M059J (cell line): ENCODE measurements at regions not wholly inside any gene's neighbourhood (a gene's known extent, or its start where the extent isn't known, plus 50 kb on each side); places are given as distances from the start of the nearest gene placed in this dataset.
"Not testable (repeated sequence)": the region's sequence is repeated elsewhere in the genome, so short reads cannot be mapped to it uniquely, and the experiment has no call there.

ENCODE experiments used
- DNase-seq: peaks from one replicate; pipeline ENCODE4 v3.0.0-alpha.2; 2012; ENCODE audit warnings: low read depth

- DNase-seq: no peak
These were observed 204.8 kb downstream of the KCNK2 start for GRCh38 chr1:215287362-215287761.

- DNase-seq: no peak
These were observed 207.5 kb downstream of the KCNK2 start for GRCh38 chr1:215290018-215290417.

GRCh38 chr1:215292932-215293331, 210.4 kb downstream of the KCNK2 start:
- no peak for DNase-seq

GRCh38 chr1:215306426-215306825, 223.9 kb downstream of the KCNK2 start:
- DNase-seq: no peak

- DNase-seq: peak; percentile 18
These were observed 239.3 kb downstream of the KCNK2 start for GRCh38 chr1:215321802-215322201.

DNA sequence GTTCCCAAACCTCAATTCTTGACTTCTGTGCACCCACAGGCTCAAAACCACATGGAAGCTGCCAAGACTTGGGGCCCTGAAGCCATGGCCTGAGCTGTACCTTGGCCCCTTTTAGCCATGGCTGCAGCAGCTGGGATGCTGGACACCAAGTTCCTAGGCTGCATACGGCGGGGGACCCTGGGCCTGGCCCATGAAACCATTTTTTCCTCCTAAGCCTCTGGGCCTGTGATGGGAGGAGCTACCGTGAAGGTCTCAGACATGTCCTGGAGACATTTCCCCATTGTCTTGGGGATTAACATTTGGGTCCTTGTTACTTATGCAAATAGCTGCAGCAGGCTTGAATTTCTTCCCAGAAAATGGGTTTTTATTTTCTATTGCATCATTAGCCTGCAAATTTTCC, 241.5 kb downstream of the KCNK2 start:
- not testable (repeated sequence) for DNase-seq

DNA sequence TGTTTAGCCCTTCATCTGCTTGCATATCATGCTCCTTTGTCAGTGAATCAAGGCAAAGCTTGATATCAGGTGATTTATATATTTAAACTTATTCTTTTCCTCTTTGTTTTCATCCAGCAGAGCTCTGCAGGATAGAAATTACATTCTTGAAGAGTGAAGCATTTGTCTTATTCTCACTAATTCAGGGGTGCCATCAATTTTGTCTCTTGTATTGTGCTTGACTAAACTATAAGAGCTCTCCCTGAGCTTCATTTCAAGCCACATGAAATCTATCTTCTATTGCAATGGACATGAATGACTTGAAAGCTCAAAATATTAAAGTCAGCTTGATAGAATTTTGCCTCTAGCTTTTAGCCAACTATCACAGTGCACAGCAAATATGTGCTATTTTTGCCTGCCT, 236.7 kb upstream of the KCTD3 start:
- DNase-seq: no peak

DNA sequence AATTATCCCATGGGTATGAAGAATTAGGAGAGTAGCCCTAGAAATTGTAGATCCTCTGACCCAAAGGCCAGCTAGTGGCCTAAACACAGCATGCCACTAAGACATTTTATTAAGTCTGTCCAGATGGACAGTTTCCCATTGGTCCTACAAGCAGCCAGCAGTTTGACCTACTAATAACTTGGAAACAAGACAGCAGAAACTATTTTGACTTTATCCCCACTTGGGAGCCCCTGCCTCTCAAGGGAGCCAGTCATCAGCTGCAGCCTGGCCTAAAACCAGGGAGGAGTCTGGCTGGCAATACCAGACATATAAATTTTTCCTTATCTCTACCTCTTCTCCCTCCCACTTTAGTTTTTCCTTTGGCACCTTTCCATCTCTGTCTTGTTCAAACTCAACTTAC, 222.6 kb upstream of the KCTD3 start:
- no peak for DNase-seq

- DNase-seq: no peak
These were observed 221.9 kb upstream of the KCTD3 start for GRCh38 chr1:215345208-215345607.

DNA sequence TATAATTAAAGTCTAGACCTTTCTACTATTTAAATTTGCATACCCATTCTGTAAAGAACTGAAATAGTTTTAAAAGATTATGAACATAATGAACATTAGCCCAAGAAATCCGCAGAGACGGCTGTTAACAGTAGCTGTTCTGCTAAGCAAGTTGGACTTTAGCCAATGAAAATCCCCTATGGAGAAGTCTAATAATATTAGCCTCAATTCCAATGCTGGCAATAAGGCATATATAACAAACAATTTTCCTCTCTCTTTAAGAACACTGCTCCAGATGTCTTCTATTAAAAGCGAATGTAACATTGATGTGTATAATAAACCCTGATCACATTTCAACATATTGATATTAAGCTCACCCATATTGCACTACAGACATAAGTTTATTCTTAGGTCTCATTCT, 221.3 kb upstream of the KCTD3 start:
- DNase-seq: no peak

DNA sequence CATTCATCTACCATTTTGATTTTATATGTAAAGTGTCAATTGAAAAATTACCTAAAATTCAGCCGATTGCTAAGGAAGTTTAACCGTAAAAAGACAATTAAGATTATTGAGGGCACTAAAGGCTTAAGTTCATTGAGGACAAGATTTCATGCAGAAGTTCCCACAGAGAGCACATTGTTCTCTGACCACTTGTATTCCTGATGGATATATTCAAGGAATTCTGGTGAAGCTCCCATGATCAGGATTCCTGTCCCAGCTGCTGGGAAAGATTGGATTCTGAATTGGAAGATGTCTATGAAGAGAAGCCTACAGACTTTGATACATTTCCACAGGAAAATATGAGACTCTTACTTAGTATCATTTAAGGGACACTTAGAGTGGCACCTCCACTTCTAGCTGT, 209.2 kb upstream of the KCTD3 start:
- no peak for DNase-seq

GRCh38 chr1:215358356-215358755, 208.7 kb upstream of the KCTD3 start:
- DNase-seq: no peak

DNA sequence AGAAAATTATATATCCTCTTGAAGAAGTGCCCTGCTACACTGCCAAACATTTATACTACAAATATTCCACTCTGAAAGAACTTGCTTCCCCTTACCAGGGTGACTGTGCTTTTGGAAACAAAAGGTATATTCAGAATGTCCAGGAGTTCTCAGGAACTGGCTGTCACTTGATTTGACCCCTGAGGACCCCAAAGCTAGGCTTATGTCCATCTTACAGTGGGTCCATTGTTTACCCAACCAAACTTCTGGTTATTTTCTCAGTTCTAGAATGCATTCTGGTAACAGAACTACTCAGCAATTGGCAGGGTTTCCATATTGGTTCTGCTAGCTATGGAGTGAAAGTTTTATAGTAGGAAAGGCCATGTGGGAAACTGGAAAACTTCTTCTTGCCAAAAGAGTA, 207.1 kb upstream of the KCTD3 start:
- no peak for DNase-seq

DNA sequence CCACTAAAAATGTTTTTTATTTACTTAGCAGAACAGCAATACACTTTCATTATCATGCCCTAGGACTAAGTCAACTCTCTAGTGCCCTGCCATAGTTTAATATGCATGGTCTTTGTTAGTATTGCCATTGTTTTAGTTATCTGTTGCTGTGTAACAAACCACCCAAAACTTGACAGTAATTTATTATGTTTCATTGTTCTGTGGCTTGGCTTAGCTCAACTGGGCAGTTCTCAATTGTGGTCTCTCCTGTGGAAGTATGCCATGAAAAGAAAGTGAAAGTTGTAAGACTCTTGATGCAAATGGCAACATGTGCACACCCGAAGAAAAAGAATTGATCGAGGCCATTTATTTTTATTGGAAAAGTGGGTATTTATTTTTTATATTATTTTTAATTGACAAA, 206.3 kb upstream of the KCTD3 start:
- DNase-seq: peak; percentile 73

DNA sequence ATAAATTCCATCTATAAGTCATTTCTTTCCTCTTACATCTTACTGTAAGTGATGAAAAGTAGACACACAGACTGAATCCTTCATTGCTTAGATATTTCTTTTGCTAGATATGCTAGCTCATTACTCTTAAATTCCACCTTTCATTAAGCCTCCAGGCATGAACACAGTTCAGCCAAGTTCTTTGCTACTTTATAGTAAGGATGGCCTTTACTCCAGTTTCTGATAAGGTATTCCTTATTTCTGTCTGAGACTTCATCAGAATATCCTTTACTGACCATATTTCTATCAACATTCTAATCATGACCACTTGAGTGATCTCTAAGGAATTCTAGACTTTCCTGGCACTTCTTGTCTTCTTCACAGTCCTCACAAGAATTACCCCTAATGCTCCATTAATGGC, 191.7 kb upstream of the KCTD3 start:
- no peak for DNase-seq

- DNase-seq: peak; percentile 39
These were observed 190.4 kb upstream of the KCTD3 start for GRCh38 chr1:215376544-215377264.

DNA sequence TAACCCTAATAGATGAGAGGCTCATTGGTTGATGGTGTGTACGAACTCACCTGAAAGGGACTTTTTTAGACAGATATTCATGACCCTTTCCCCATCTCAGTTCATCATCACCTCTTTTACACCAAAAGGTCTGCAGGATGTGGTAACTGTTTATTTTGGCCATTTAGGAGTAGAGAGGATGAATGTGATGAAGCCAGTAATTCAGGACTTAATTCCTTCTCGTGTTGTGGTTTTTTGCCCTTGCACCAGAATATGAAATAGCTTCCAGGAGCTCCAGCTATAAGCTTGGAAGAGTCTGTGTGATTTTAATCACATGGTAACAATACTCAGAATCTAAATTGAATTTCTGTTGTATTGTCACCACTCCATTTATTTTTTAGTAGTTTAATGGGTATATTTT, 189.4 kb upstream of the KCTD3 start:
- DNase-seq: peak; percentile 7

- no peak for DNase-seq
These were observed 186.5 kb upstream of the KCTD3 start for GRCh38 chr1:215380566-215380965.

GRCh38 chr1:215393476-215393875, 173.6 kb upstream of the KCTD3 start:
- DNase-seq: peak; percentile 11

- DNase-seq: no peak
These were observed 172.8 kb upstream of the KCTD3 start for GRCh38 chr1:215394084-215394991.

- no peak for DNase-seq
These were observed 170.0 kb upstream of the KCTD3 start for GRCh38 chr1:215397106-215397505.

DNA sequence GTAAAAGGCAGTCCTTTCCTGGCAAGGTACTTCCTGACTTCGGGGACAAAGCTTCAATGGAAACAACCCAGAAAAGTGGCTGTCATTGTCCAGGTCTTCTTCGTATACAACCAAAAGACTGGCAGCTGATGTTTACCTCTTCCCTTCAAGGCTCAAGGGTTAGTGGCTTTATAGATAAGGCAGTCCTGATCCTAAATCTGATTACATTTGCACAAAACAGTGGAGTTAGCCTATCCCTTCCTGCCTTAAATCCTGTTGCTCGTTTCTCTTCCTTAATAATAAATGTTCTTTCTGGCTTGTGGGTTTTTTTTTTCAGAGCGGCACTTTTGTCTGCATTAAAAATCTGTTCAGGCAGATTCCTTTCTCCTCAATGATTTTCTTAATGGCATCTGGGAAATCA, 169.3 kb upstream of the KCTD3 start:
- no peak for DNase-seq

DNA sequence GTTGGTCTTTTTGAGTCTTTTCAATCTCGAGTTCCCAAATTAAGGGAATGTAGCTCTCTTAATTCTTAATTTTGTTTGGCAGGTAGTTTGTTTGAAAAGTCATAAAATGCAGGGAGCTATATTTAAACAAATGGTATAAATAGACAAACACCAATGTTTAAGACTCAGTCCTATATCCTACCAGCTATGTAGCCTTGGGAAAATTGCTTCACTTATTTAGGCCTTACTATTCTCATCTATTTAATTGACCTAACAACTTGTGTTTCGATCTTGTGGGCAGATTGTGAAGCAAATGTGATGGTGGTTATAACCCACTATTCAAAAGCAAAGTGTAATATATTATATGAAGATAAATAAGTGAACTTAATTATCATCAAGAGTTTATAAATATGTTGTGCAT, 167.3 kb upstream of the KCTD3 start:
- DNase-seq: no peak
